Upper lobe of right lung (tissue), 1 donor: ENCODE measurements at regions not wholly inside any gene's neighbourhood (a gene's known extent, or its start where the extent isn't known, plus 50 kb on each side); places are given as distances from the start of the nearest gene placed in this dataset.

Experiments used
- ATAC-seq: fragments of 200-7000 bp; cut with Tn5 transposase; one replicate; pipeline ENCODE4 v1.9.1; 2020; ENCODE audit warnings: mild to moderate bottlenecking, moderate library complexity
- DNase-seq: peaks from one replicate; pipeline ENCODE4 v3.0.0-alpha.2; 2020
- H3K27ac ChIP-seq: fragments of 200-600 bp; one replicate; pipeline ENCODE4 v1.8.0; 2022
- H3K27me3 ChIP-seq: fragments of 200-600 bp; one replicate; pipeline ENCODE4 v1.8.0; 2022; ENCODE audit warnings: mild to moderate bottlenecking
- H3K36me3 ChIP-seq: fragments of 200-600 bp; one replicate; pipeline ENCODE4 v1.8.0; 2022
- H3K4me1 ChIP-seq: fragments of 200-600 bp; one replicate; pipeline ENCODE4 v1.8.0; 2022
- H3K4me3 ChIP-seq: fragments of 200-600 bp; one replicate; pipeline ENCODE4 v1.8.0; 2022; ENCODE audit warnings: mild to moderate bottlenecking
- H3K9me3 ChIP-seq: fragments of 200-600 bp; one replicate; pipeline ENCODE4 v1.8.0; 2022
- intact Hi-C: fragments of 100-400 bp; cut with DNase I; formaldehyde crosslinking; loops from one replicate; pipeline ENCODE4 v1.11.0; 2022
- TF ChIP-seq, protein P1 (sequence below): fragments of 200-600 bp; IDR thresholded peaks from one replicate; pipeline ENCODE4 v1.8.0; 2022; ENCODE audit warnings: antibody characterized with exemption
- donor health status: DM: no; HTN: yes; CAD: no; lungs with severe emphysema.

DNA sequence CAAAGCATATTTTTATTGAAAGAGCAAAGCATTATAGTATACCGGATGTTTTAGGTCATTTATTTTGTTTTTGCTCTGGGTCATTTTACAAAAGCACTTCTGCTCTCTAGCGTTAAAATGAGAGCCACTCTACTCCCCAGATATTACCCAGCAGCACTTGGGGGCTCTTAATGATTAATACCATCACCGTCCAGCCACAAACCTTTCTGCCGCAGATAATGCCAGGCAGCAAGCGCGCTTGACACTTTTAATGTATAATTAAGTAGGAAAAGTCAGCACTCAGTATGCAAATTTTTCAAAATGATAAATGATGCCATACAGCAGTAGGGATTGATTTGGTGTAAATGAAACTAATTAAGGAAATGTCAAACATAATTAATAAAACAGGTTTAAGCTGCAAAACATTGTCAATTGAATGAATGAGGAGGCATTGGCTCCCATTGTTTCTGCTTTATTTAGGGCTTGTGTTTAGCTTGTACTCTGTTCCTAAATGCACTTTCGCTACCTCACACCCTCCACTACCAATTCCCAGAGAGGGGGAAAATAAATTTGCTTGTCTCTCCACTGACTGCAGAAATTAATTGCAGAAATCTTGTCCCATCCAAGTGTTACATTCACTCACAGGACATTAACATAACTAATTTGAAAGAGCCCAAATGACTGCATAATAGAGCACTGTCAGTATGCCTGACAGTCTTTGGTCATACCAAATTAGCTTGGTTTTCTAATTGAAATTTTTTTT lies 358.8 kb upstream of the ARRDC3 start:
- ATAC-seq (no peak), DNase-seq (no peak)
- no peaks in the 10 kb centered on the region for H3K4me1 ChIP-seq
- TF ChIP-seq, protein P1, sequence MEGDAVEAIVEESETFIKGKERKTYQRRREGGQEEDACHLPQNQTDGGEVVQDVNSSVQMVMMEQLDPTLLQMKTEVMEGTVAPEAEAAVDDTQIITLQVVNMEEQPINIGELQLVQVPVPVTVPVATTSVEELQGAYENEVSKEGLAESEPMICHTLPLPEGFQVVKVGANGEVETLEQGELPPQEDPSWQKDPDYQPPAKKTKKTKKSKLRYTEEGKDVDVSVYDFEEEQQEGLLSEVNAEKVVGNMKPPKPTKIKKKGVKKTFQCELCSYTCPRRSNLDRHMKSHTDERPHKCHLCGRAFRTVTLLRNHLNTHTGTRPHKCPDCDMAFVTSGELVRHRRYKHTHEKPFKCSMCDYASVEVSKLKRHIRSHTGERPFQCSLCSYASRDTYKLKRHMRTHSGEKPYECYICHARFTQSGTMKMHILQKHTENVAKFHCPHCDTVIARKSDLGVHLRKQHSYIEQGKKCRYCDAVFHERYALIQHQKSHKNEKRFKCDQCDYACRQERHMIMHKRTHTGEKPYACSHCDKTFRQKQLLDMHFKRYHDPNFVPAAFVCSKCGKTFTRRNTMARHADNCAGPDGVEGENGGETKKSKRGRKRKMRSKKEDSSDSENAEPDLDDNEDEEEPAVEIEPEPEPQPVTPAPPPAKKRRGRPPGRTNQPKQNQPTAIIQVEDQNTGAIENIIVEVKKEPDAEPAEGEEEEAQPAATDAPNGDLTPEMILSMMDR, result no peak
- H3K27ac ChIP-seq, result no peak overlapping the region
- H3K36me3 ChIP-seq, result no peaks in the 10 kb centered on the region
- no peaks in the 10 kb centered on the region for H3K9me3 ChIP-seq
- no peak overlapping the region for H3K4me3 ChIP-seq
- no peaks in the 10 kb centered on the region for H3K27me3 ChIP-seq
- intact Hi-C loops, result no loop called here

DNA sequence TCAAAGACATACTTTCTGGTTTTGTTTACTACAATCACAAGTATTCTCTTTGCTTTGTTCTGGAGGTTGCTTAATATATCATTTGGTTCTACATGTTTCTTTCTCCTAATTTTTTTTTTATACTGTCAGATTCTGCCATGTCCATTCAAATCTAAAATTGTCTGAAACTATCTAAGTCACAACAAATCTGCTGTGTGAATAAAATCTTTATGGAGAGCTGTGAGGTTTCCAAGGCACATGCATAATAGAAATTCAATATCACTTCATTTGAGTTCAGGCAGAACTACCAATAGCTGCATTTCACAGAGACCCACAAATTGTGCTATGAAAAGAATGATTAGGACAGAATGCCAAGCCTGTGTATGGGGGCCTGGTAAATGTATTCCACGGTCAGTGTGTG lies 346.9 kb upstream of the ARRDC3 start:
- TF ChIP-seq, protein P1, result no peak
- no peak overlapping the region for H3K4me3 ChIP-seq

DNA sequence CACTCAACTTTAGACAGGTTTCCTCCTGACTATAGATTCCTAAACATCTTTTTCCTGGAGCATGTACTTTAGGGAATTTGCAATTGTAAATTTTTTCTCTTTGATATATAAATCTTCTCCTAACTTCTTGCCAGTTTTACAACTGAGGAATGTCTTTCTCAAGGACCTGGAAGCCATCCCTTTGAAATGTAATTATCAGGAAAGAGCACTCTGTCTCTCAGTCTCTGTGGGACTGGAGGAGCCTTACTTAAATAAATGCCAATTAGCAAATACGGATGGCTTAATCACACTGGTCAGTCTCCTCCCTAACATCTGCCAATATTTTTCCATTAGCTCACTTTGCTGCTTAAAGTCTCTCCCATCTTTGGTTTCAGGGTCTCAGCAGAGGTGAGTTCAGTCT lies 344.3 kb upstream of the ARRDC3 start:
- Histone ChIP-seq H3K4me3 (no peak overlapping the region), H3K4me1 (no peaks in the 10 kb centered on the region), H3K36me3 (no peaks in the 10 kb centered on the region), H3K9me3 (no peaks in the 10 kb centered on the region), H3K27me3 (no peaks in the 10 kb centered on the region), H3K27ac (no peak overlapping the region)
- ATAC-seq (no peak), DNase-seq (no peak)
- TF ChIP-seq, protein P1, result no peak
- intact Hi-C loops, result no loop called here

More for the DNA sequence above, 346.9 kb upstream of the ARRDC3 start:
- no peak for DNase-seq
- Histone ChIP-seq H3K27ac (no peak overlapping the region), H3K27me3 (no peaks in the 10 kb centered on the region), H3K4me1 (no peaks in the 10 kb centered on the region), H3K9me3 (no peaks in the 10 kb centered on the region), H3K36me3 (no peaks in the 10 kb centered on the region)
- intact Hi-C loops, result no loop called here
- no peak for ATAC-seq

DNA sequence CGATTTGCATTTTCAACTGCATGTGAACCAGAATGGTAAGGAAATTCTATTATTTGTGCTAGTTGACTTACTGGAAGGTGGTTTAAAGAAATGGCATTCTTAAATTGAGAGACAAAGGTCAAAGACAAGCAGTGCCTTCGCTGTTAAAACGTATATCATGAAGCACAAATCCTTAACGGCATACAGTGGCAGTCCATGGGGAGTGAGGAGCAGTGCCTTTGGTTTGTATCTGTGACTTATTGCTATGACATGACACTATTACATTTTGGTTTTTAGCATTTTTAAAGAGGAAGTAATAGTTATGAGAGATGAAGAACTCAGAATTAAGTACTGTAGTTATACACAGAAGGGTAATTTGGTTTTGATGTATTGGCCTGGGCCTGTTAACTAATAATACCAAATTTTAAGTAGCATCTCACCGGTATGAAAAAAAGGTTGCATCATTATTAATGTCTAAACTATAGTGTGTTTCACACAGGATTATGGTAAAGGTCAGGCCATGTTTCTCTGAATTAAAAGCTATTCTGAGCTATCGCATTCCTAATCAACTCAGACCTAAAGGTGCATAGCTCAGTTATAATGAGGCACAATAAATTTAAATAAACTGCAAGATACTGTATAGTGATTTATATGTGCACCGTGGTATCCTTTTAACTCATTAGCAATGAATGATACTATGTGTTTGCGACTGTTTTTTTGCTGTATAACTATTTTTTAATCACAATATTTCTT lies 339.8 kb upstream of the ARRDC3 start:
- DNase-seq, result no peak
- intact Hi-C loops, result no loop called here
- no peaks in the 10 kb centered on the region for H3K4me1 ChIP-seq
- no peaks in the 10 kb centered on the region for H3K27me3 ChIP-seq
- no peaks in the 10 kb centered on the region for H3K9me3 ChIP-seq
- no peaks in the 10 kb centered on the region for H3K36me3 ChIP-seq
- ATAC-seq, result no peak
- TF ChIP-seq, protein P1, result no peak
- no peak overlapping the region for H3K4me3 ChIP-seq
- no peak overlapping the region for H3K27ac ChIP-seq

DNA sequence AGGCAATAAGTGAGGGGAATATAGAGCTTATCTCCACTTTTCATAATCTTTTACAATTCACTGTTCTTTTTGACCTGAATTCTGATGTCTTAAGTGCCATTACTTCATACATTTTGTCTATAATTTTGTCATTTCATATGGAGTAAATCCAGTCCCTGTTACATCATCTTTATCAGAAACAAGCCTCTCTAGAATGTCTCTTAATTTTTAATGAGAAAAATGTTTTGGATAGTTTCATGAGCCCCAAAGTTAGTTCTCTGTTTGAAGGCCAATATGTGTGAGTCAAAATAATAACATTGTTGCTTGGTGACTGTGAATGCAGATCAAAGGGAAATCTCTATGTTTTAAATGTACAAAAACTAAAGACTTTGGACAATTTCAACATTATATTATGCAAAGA lies 329.6 kb upstream of the ARRDC3 start:
- ATAC-seq, result no peak
- H3K27ac ChIP-seq, result no peak overlapping the region
- no peak overlapping the region for H3K4me3 ChIP-seq
- H3K4me1 ChIP-seq, result no peaks in the 10 kb centered on the region
- intact Hi-C loops, result no loop called here
- TF ChIP-seq, protein P1, result no peak
- H3K36me3 ChIP-seq, result no peaks in the 10 kb centered on the region
- H3K9me3 ChIP-seq, result no peaks in the 10 kb centered on the region
- H3K27me3 ChIP-seq, result no peaks in the 10 kb centered on the region
- DNase-seq, result no peak
